Ramos (cell line): ENCODE measurements at regions not wholly inside any gene's neighbourhood (a gene's known extent, or its start where the extent isn't known, plus 50 kb on each side); places are given as distances from the start of the nearest gene placed in this dataset.
"Not testable (repeated sequence)": the region's sequence is repeated elsewhere in the genome, so short reads cannot be mapped to it uniquely, and the experiment has no call there.

Source experiments
- in situ Hi-C: fragments of 300-500 bp; cut with MboI; formaldehyde crosslinking; loops from one replicate; pipeline ENCODE4 v1.14.3; 2022; ENCODE audit warnings: low sequenced_read_pairs; ENCODE audit not compliant: unreplicated experiment

- in situ Hi-C loops, result no loop called here
These were observed 94.4 kb upstream of the COL1A2 start for GRCh38 chr7:94300176-94300835.

- in situ Hi-C loops, result no loop called here
These were observed 93.6 kb upstream of the COL1A2 start for GRCh38 chr7:94301024-94301586.

GRCh38 chr7:94303118-94303517 is 91.6 kb upstream of the COL1A2 start:
- in situ Hi-C loops, result no loop called here

- in situ Hi-C loops, result no loop called here
These were observed 91.0 kb upstream of the COL1A2 start for GRCh38 chr7:94303695-94304094.

- in situ Hi-C loops, result no loop called here
These were observed 89.8 kb upstream of the COL1A2 start for GRCh38 chr7:94304878-94305277.

- in situ Hi-C loops, result no loop called here
These were observed 88.9 kb upstream of the COL1A2 start for GRCh38 chr7:94305836-94306235.

- in situ Hi-C loops, result no loop called here
These were observed 87.2 kb upstream of the COL1A2 start for GRCh38 chr7:94307399-94308048.

GRCh38 chr7:94311515-94311914 is 83.2 kb upstream of the COL1A2 start:
- in situ Hi-C loops, result no loop called here

GRCh38 chr7:94313926-94314325 is 80.8 kb upstream of the COL1A2 start:
- in situ Hi-C loops, result no loop called here

GRCh38 chr7:94314413-94315410 is 80.0 kb upstream of the COL1A2 start:
- in situ Hi-C loops, result no loop called here

GRCh38 chr7:94321138-94321537 is 73.6 kb upstream of the COL1A2 start:
- in situ Hi-C loops, result not testable (repeated sequence)

GRCh38 chr7:94323844-94324243 is 70.9 kb upstream of the COL1A2 start:
- in situ Hi-C loops, result no loop called here

- in situ Hi-C loops, result no loop called here
These were observed 70.1 kb upstream of the COL1A2 start for GRCh38 chr7:94324380-94325121.

- in situ Hi-C loops, result no loop called here
These were observed 69.6 kb upstream of the COL1A2 start for GRCh38 chr7:94325122-94325475.

GRCh38 chr7:94330269-94331020 is 64.2 kb upstream of the COL1A2 start:
- in situ Hi-C loops, result no loop called here

GRCh38 chr7:94332571-94332970 is 62.1 kb upstream of the COL1A2 start:
- in situ Hi-C loops, result no loop called here

GRCh38 chr7:94333810-94334209 is 60.9 kb upstream of the COL1A2 start:
- in situ Hi-C loops, result no loop called here

- in situ Hi-C loops, result no loop called here
These were observed 59.1 kb upstream of the COL1A2 start for GRCh38 chr7:94335586-94335985.

- in situ Hi-C loops, result no loop called here
These were observed 58.7 kb upstream of the COL1A2 start for GRCh38 chr7:94336009-94336408.
